GM23248 (cell line): ENCODE measurements at regions not wholly inside any gene's neighbourhood (a gene's known extent, or its start where the extent isn't known, plus 50 kb on each side); places are given as distances from the start of the nearest gene placed in this dataset.
"Not testable (repeated sequence)": the region's sequence is repeated elsewhere in the genome, so short reads cannot be mapped to it uniquely, and the experiment has no call there.

Experiments
- DNase-seq: peaks from one replicate; pipeline ENCODE4 v3.0.0-alpha.2; 2015
- H2AFZ ChIP-seq: fragments of 200-600 bp; sonication (generic); 2 replicates; pipeline ENCODE4 v1.6.1; 2016; ENCODE audit warnings: antibody characterized with exemption
- H3F3A ChIP-seq: fragments of 200-600 bp; sonication (generic); 2 replicates; pipeline ENCODE4 v1.6.1; 2016; ENCODE audit warnings: mild to moderate bottlenecking, antibody characterized with exemption, mixed run types; ENCODE audit not compliant: insufficient read depth
- H3K27ac ChIP-seq: fragments of 200-600 bp; sonication (generic); 2 replicates; pipeline ENCODE4 v1.5.1; 2016; ENCODE audit warnings: mild to moderate bottlenecking
- H3K27me3 ChIP-seq: fragments of 200-600 bp; sonication (generic); replicated peaks from 2 replicates; pipeline ENCODE4 v1.6.1; 2016; ENCODE audit warnings: mild to moderate bottlenecking; ENCODE audit not compliant: insufficient read depth
- H3K36me3 ChIP-seq: fragments of 200-600 bp; sonication (generic); 2 replicates; pipeline ENCODE4 v1.6.1; 2016; ENCODE audit warnings: low read depth, mild to moderate bottlenecking
- H3K4me1 ChIP-seq: fragments of 200-600 bp; sonication (generic); 2 replicates; pipeline ENCODE4 v1.6.1; 2016; ENCODE audit warnings: mild to moderate bottlenecking; ENCODE audit not compliant: insufficient read depth
- H3K4me2 ChIP-seq: fragments of 200-600 bp; sonication (generic); one replicate; pipeline ENCODE4 v1.6.1; 2016; ENCODE audit warnings: mild to moderate bottlenecking; ENCODE audit not compliant: unreplicated experiment
- H3K4me3 ChIP-seq: fragments of 200-600 bp; sonication (generic); 2 replicates; pipeline ENCODE4 v1.5.1; 2016; ENCODE audit warnings: mild to moderate bottlenecking
- H3K79me2 ChIP-seq: fragments of 200-600 bp; sonication (generic); 2 replicates; pipeline ENCODE4 v1.6.1; 2016; ENCODE audit warnings: mild to moderate bottlenecking; ENCODE audit not compliant: insufficient read depth
- H3K9ac ChIP-seq: fragments of 200-600 bp; sonication (generic); 2 replicates; pipeline ENCODE4 v1.6.1; 2016; ENCODE audit warnings: mild to moderate bottlenecking
- H3K9me2 ChIP-seq: fragments of 200-600 bp; sonication (generic); 2 replicates; pipeline ENCODE4 v1.6.1; 2016; ENCODE audit warnings: mixed run types, mild to moderate bottlenecking, moderate library complexity; ENCODE audit not compliant: insufficient read depth
- H3K9me3 ChIP-seq: fragments of 200-600 bp; sonication (generic); one replicate; pipeline ENCODE4 v1.6.1; 2017; ENCODE audit warnings: low read depth
- H4K20me1 ChIP-seq: fragments of 200-600 bp; sonication (generic); 2 replicates; pipeline ENCODE4 v1.6.0; 2016; ENCODE audit not compliant: insufficient read depth
- EZH2 ChIP-seq: fragments of 200-600 bp; sonication (generic); IDR thresholded peaks from 2 replicates; pipeline ENCODE4 v1.6.1; 2018; ENCODE audit warnings: antibody characterized with exemption, mild to moderate bottlenecking; ENCODE audit not compliant: insufficient read depth, poor library complexity, severe bottlenecking
- EZH2phosphoT487 ChIP-seq: fragments of 200-600 bp; sonication (generic); IDR thresholded peaks from 2 replicates; pipeline ENCODE4 v1.6.1; 2018; ENCODE audit warnings: antibody characterized with exemption, moderate library complexity, mild to moderate bottlenecking, low read depth; ENCODE audit not compliant: insufficient read depth
- WGBS, 2 experiments: methylation state at CpG; one replicate each; pipeline ENCODE4 v1.1.6; 2015 to 2017; ENCODE audit warnings: low lambda C conversion rate in 2 of 2, low coverage in 1 of 2; ENCODE audit errors: missing lambda C conversion rate in 2 of 2; 5-methylcytosine and 5-hydroxymethylcytosine counted together
- in situ Hi-C: fragments of 300-500 bp; cut with MboI; formaldehyde crosslinking; loops from 2 replicates; pipeline ENCODE4 v1.15.0; 2020

GRCh38 chr16:52350031-52350642 lies 196.8 kb downstream of the TOX3 start:
- no peak for DNase-seq
- Histone ChIP-seq H3K27ac (no peak overlapping the region), H3K9ac (no peak overlapping the region), H3K4me1 (no peaks in the 10 kb centered on the region), H3K27me3 (no peaks in the 10 kb centered on the region), H3K4me2 (no peak overlapping the region), H4K20me1 (no peaks in the 10 kb centered on the region), H3K9me2 (no peaks in the 10 kb centered on the region), H3F3A (no peaks in the 10 kb centered on the region), H3K79me2 (no peaks in the 10 kb centered on the region), H3K36me3 (no peaks in the 10 kb centered on the region), H3K4me3 (no peak overlapping the region), H2AFZ (no peak overlapping the region), H3K9me3 (no peaks in the 10 kb centered on the region)
- WGBS, 2 experiments: 10% methylated on average over 3 of the region's 3 CpGs
- in situ Hi-C loops: no loop called here
- TF ChIP-seq EZH2 (no peak), EZH2phosphoT487 (no peak)

- no peaks in the 10 kb centered on the region for H3K79me2 ChIP-seq
- in situ Hi-C loops: no loop called here
- TF ChIP-seq EZH2phosphoT487 (no peak), EZH2 (no peak)
Observed at GRCh38 chr16:52346709-52347108, 200.2 kb downstream of the TOX3 start.

GRCh38 chr16:52333673-52334072 lies 213.3 kb downstream of the TOX3 start:
- H3K4me2 ChIP-seq, in situ Hi-C loops: not testable (repeated sequence)
- WGBS, 2 experiments: 15 to 31% methylated on average over 8 of the region's 8 CpGs

More at GRCh38 chr16:52346709-52347108, 200.2 kb downstream of the TOX3 start:
- no peak for DNase-seq
- Histone ChIP-seq H3K4me2 (no peak overlapping the region), H3K9me3 (no peaks in the 10 kb centered on the region), H3F3A (no peaks in the 10 kb centered on the region), H2AFZ (no peak overlapping the region), H4K20me1 (no peaks in the 10 kb centered on the region), H3K36me3 (no peaks in the 10 kb centered on the region), H3K27ac (no peak overlapping the region), H3K27me3 (no peaks in the 10 kb centered on the region), H3K4me3 (no peak overlapping the region), H3K9ac (no peak overlapping the region), H3K9me2 (no peaks in the 10 kb centered on the region), H3K4me1 (no peaks in the 10 kb centered on the region)
- WGBS, 2 experiments: 20 to 25% methylated on average over 2 of the region's 2 CpGs

GRCh38 chr16:52320930-52321439 lies 226.0 kb downstream of the TOX3 start:
- H3K79me2 ChIP-seq: no peaks in the 10 kb centered on the region
- TF ChIP-seq EZH2: no peak
- TF ChIP-seq EZH2phosphoT487: no peak
- DNase-seq: no peak
- H3K4me3 ChIP-seq: no peak overlapping the region
- no peaks in the 10 kb centered on the region for H3K27me3 ChIP-seq
- H3K9me3 ChIP-seq: no peaks in the 10 kb centered on the region
- no peaks in the 10 kb centered on the region for H3K4me1 ChIP-seq
- no peaks in the 10 kb centered on the region for H3K36me3 ChIP-seq
- in situ Hi-C loops: no loop called here
- H3K4me2 ChIP-seq: no peak overlapping the region
- no peaks in the 10 kb centered on the region for H3F3A ChIP-seq
- no peak overlapping the region for H3K9ac ChIP-seq
- 2 to 3% methylated on average over 6 of the region's 6 CpGs for WGBS, 2 experiments
- H3K9me2 ChIP-seq: no peaks in the 10 kb centered on the region
- H3K27ac ChIP-seq: no peak overlapping the region
- no peaks in the 10 kb centered on the region for H4K20me1 ChIP-seq
- no peak overlapping the region for H2AFZ ChIP-seq

More at GRCh38 chr16:52333673-52334072, 213.3 kb downstream of the TOX3 start:
- not testable (repeated sequence) for H3K36me3 ChIP-seq, H3K9ac ChIP-seq, H3K27ac ChIP-seq, H3K4me1 ChIP-seq, H3F3A ChIP-seq, H4K20me1 ChIP-seq, H3K9me2 ChIP-seq, H3K27me3 ChIP-seq, H3K9me3 ChIP-seq, DNase-seq, H3K4me3 ChIP-seq, H2AFZ ChIP-seq, H3K79me2 ChIP-seq
